Spleen (tissue), 7 donors: ENCODE measurements at regions not wholly inside any gene's neighbourhood (a gene's known extent, or its start where the extent isn't known, plus 50 kb on each side); places are given as distances from the start of the nearest gene placed in this dataset.

Experiments
- POLR2A ChIP-seq, 3 donors: fragments of 450-650 bp; IDR thresholded peaks; one replicate each; pipeline ENCODE4 v1.5.1; 2017; ENCODE audit warnings: antibody characterized with exemption in 3 of 3, mild to moderate bottlenecking in 1 of 3
- POLR2AphosphoS5 ChIP-seq, 3 donors: sonication (generic); formaldehyde crosslinking; IDR thresholded peaks; one replicate each; pipeline ENCODE4 v1.5.1; 2017; ENCODE audit warnings: antibody characterized with exemption in 3 of 3
- TF ChIP-seq, protein P1 (sequence below), 11 experiments: fragments of 200-600 bp in 7 of 11; fragments of 450-650 bp in 4 of 11; sonication (generic) in 4 of 11; IDR thresholded peaks in 8 of 11; conservative IDR thresholded peaks in 3 of 11; 1 replicate in 7 of 11; 2 replicates in 4 of 11; pipeline versions ENCODE4 v1.4.0 to v1.8.0; 2016 to 2021; ENCODE audit warnings: antibody characterized with exemption in 11 of 11, inconsistent platforms in 4 of 11, mild to moderate bottlenecking in 1 of 11
- donor health status: DM: no; HTN: no; CAD: no; lungs with moderate emphysema.
- donor health status: DM: no; HTN: no; CAD: no.
- donor health status: DM: no; HTN: no; CAD: no.

DNA sequence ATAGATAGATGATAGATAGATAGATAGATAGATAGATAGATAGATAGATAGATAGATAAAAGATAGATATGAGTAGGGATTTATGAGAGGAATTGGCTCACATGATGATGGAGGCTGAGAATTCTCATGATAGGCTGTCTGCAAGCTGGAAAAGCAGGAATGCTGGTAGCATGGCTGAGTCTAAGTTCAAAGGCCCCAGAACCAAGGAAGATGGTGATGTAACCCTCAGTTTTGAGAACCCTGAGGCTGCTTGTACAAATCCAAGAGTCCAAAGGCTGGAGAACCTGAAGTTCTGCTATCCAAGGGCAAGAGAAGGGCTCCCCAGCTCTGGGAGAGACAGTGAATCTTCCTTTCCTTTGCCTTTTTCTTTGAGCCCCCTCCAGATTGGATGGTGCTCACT is 210.8 kb downstream of the RFPL4B start:
- TF ChIP-seq, protein P1, sequence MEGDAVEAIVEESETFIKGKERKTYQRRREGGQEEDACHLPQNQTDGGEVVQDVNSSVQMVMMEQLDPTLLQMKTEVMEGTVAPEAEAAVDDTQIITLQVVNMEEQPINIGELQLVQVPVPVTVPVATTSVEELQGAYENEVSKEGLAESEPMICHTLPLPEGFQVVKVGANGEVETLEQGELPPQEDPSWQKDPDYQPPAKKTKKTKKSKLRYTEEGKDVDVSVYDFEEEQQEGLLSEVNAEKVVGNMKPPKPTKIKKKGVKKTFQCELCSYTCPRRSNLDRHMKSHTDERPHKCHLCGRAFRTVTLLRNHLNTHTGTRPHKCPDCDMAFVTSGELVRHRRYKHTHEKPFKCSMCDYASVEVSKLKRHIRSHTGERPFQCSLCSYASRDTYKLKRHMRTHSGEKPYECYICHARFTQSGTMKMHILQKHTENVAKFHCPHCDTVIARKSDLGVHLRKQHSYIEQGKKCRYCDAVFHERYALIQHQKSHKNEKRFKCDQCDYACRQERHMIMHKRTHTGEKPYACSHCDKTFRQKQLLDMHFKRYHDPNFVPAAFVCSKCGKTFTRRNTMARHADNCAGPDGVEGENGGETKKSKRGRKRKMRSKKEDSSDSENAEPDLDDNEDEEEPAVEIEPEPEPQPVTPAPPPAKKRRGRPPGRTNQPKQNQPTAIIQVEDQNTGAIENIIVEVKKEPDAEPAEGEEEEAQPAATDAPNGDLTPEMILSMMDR (IDR thresholded peaks at IDR 0.05 in 8 of 11, conservative IDR thresholded peaks at IDR 0.05 in 3 of 11): no peak
- TF ChIP-seq POLR2A (IDR thresholded peaks at IDR 0.05) (no peak), POLR2AphosphoS5 (IDR thresholded peaks at IDR 0.05) (no peak)
